K562 (cell line): ENCODE measurements at regions not wholly inside any gene's neighbourhood (a gene's known extent, or its start where the extent isn't known, plus 50 kb on each side); places are given as distances from the start of the nearest gene placed in this dataset.

Experiments
- ATAC-seq: fragments of 200-7000 bp; cut with Tn5 transposase; 3 replicates; pipeline ENCODE4 v1.9.1; 2020; ENCODE audit warnings: moderate library complexity
- BruUV-seq: library from RNA; stranded (reverse); fragments of 400-500 nt; replicated peaks from 2 replicates; lab custom pipeline; 2021; lab: Mats Ljungman, UMichigan
- CTCF ChIA-PET: fragments of 300-600 bp; formaldehyde crosslinking; extraction: SDS; loops from one replicate; lab custom pipeline; 2021; ENCODE audit warnings: low intra/inter-chr PET ratio; lab: Yijun Ruan, JAX
- POLR2A ChIA-PET: fragments of 300-600, 350-650 bp; sonication (Branson Sonifier 250); formaldehyde crosslinking; extraction: SDS; loops from one replicate; lab custom pipeline; 2021; ENCODE audit warnings: antibody characterized with exemption, inconsistent platforms; lab: Yijun Ruan, JAX
- DNase-seq, 4 experiments: peaks; one replicate each; pipeline versions ENCODE4 v3.0.0 to v3.0.0-alpha.2; 2011 to 2018; ENCODE audit warnings: low spot score in 3 of 4, mixed read lengths in 3 of 4; ENCODE audit errors: extremely low read depth in 1 of 4
- FAIRE-seq: peaks from 2 replicates; lab custom pipeline; 2011; peaks lifted over from hg19 to GRCh38; lab: Jason Lieb, UNC
- H2AFZ ChIP-seq: 2 replicates; pipeline ENCODE4 v1.6.0; 2011; ENCODE audit warnings: low read depth, low read length, control low read depth, inconsistent platforms
- H3K27ac ChIP-seq: fragments of 200-600 bp; 3 replicates; pipeline ENCODE4 v1.8.0; 2011; ENCODE audit warnings: low read depth, mild to moderate bottlenecking, control low read depth, inconsistent platforms, low read length, moderate library complexity, mixed read lengths; ENCODE audit errors: extremely low read depth
- H3K27me3 ChIP-seq, 2 experiments: fragments of 300-600 bp in 1 of 2; 2 replicates in 1 of 2; 3 replicates in 1 of 2; pipeline versions ENCODE4 v1.6.0 to v1.8.0; 2011; ENCODE audit warnings: inconsistent platforms in 2 of 2, low read length in 2 of 2, mild to moderate bottlenecking in 1 of 2, mixed read lengths in 1 of 2, moderate library complexity in 1 of 2; ENCODE audit not compliant: control insufficient read depth in 2 of 2, insufficient read depth in 2 of 2
- H3K36me3 ChIP-seq: fragments of 300-600 bp; 3 replicates; pipeline ENCODE4 v1.8.0; 2011; ENCODE audit warnings: mild to moderate bottlenecking, low read length, inconsistent platforms; ENCODE audit not compliant: control insufficient read depth, insufficient read depth
- H3K4me1 ChIP-seq, 2 experiments: fragments of 200-600 bp in 1 of 2; replicated peaks in 1 of 2; 2 replicates in 1 of 2; 3 replicates in 1 of 2; pipeline versions ENCODE4 v1.5.1 to v1.8.0; 2011; ENCODE audit warnings: inconsistent platforms in 2 of 2, low read length in 2 of 2, mild to moderate bottlenecking in 1 of 2, mixed read lengths in 1 of 2, moderate library complexity in 1 of 2; ENCODE audit not compliant: control insufficient read depth in 2 of 2, insufficient read depth in 2 of 2
- H3K4me2 ChIP-seq: 2 replicates; pipeline ENCODE4 v1.6.1; 2011; ENCODE audit warnings: low read length, control low read depth, inconsistent platforms, mixed read lengths; ENCODE audit not compliant: insufficient read depth
- H3K4me3 ChIP-seq: fragments of 200-600 bp; sonication (generic), shearing (Covaris generic); 2 replicates; pipeline ENCODE4 v1.5.1; 2016; ENCODE audit warnings: control low read depth, inconsistent platforms
- H3K79me2 ChIP-seq: fragments of 200-600 bp; 3 replicates; pipeline ENCODE4 v1.8.0; 2011; ENCODE audit warnings: low read length, inconsistent platforms; ENCODE audit not compliant: control insufficient read depth, insufficient read depth
- H3K9ac ChIP-seq, 2 experiments: 2 replicates each; pipeline versions ENCODE4 v1.6.0 to v1.6.1; 2011; ENCODE audit warnings: low read depth in 2 of 2, low read length in 2 of 2, control low read depth in 1 of 2, inconsistent platforms in 1 of 2, mild to moderate bottlenecking in 1 of 2, mixed read lengths in 1 of 2; ENCODE audit not compliant: insufficient read depth in 1 of 2
- H3K9me1 ChIP-seq: one replicate; pipeline ENCODE4 v1.6.0; 2011; ENCODE audit warnings: inconsistent platforms, mild to moderate bottlenecking, low read length, moderate library complexity; ENCODE audit not compliant: control insufficient read depth, insufficient read depth
- H3K9me3 ChIP-seq: replicated peaks from 2 replicates; pipeline ENCODE4 v1.5.1; 2011; ENCODE audit warnings: low read depth, low read length, inconsistent platforms; ENCODE audit not compliant: control insufficient read depth, insufficient read depth
- H4K20me1 ChIP-seq: replicated peaks from 2 replicates; pipeline ENCODE4 v1.6.1; 2011; ENCODE audit warnings: low read length, inconsistent platforms, mixed read lengths; ENCODE audit not compliant: control insufficient read depth, insufficient read depth
- GTF2E2 ChIP-seq: fragments of 200-800 bp; sonication (Bioruptor generic); IDR thresholded peaks from 2 replicates; pipeline ENCODE4 v1.6.1; 2016; ENCODE audit warnings: missing genetic modification characterization, missing compliant biosample characterization
- HOXB6 ChIP-seq: fragments of 250-450 bp; sonication (Bioruptor Pico); IDR thresholded peaks from 2 replicates; pipeline ENCODE4 v1.5.1; 2022; ENCODE audit warnings: mild to moderate bottlenecking, borderline replicate concordance
- MBD1 ChIP-seq: fragments of 250-450 bp; sonication (Bioruptor Pico); IDR thresholded peaks from 2 replicates; pipeline ENCODE4 v1.8.0; 2022; ENCODE audit warnings: inconsistent platforms
- SRSF7 ChIP-seq: fragments of 200-400 bp; formaldehyde crosslinking; optimal IDR thresholded peaks from 2 replicates; pipeline ENCODE3; 2017; ENCODE audit warnings: mild to moderate bottlenecking, low read depth, low read length
- ZEB2 ChIP-seq: fragments of 450-650 bp; IDR thresholded peaks from 2 replicates; pipeline ENCODE4 v1.6.1; 2016
- WGBS: fragments of 100-300 bp; shearing (Covaris generic); methylation state at CpG from one replicate; pipeline ENCODE4 v1.1.6; 2016; ENCODE audit warnings: low coverage, mixed read lengths; ENCODE audit not compliant: insufficient coverage; ENCODE audit errors: missing lambda C conversion rate; 5-methylcytosine and 5-hydroxymethylcytosine counted together
- in situ Hi-C: fragments of 300-500 bp; cut with MboI; formaldehyde crosslinking; loops from 4 replicates; pipeline ENCODE4 v1.15.0; 2018; ENCODE audit warnings: inconsistent platforms, mixed read lengths
- intact Hi-C: fragments of 100-400 bp; cut with micrococcal nuclease; formaldehyde crosslinking; loops from 2 replicates; pipeline ENCODE4 v1.14.2; 2022
- TF ChIP-seq, protein P1 (sequence below): fragments of 250-450 bp; sonication (Bioruptor Pico); IDR thresholded peaks from 2 replicates; pipeline ENCODE4 v1.8.0; 2021; ENCODE audit warnings: moderate library complexity, mild to moderate bottlenecking, inconsistent platforms

DNA sequence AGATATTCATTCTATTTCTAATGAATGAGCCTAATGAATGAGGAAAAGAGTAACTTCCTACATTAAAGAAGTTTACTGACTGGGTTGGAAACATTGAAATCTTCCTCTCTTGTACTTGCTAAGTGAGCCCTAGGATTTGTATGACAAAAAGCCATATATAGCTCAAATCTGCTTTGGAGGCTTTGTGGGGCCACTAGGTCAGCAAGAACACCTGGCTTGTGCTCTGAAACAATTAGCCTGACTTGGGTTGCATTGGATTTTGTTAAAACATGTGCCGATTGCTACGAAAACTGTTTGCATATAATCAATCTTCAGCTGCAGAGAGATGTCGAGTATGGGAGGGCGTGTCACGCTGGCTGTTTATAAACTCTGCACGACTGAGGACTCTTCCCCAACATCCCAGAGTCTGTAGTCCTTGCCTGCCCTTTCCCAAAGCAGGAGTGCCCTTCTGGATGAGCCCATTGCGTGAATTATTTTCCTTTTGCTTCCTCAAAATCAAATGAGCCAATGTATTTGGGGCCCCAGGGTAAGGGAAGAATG lies 684.8 kb downstream of the DHX35 start:
- no peaks in the 10 kb centered on the region for H3K79me2 ChIP-seq
- H3K9me3 ChIP-seq = no peaks in the 10 kb centered on the region
- FAIRE-seq (no peak), DNase-seq (no peak), ATAC-seq (no peak)
- in situ Hi-C loops (no loop called here), intact Hi-C loops (no loop called here)
- ChIA-PET POLR2A (no interaction called here), CTCF (no interaction called here)
- H3K9ac ChIP-seq = no peak overlapping the region
- 0% methylated on average over 7 of the region's 7 CpGs for WGBS
- H3K4me1 ChIP-seq = no peaks in the 10 kb centered on the region
- H2AFZ ChIP-seq = no peak overlapping the region
- H3K4me2 ChIP-seq = no peak overlapping the region
- H3K9me1 ChIP-seq = no peaks in the 10 kb centered on the region
- no peaks in the 10 kb centered on the region for H4K20me1 ChIP-seq
- H3K27me3 ChIP-seq = no peaks in the 10 kb centered on the region
- BruUV-seq = no TSS peak
- H3K36me3 ChIP-seq = no peaks in the 10 kb centered on the region
- no peak overlapping the region for H3K4me3 ChIP-seq
- no peak overlapping the region for H3K27ac ChIP-seq
- TF ChIP-seq GTF2E2 (tag) = no peak
- no peak for TF ChIP-seq SRSF7
- TF ChIP-seq, protein P1, sequence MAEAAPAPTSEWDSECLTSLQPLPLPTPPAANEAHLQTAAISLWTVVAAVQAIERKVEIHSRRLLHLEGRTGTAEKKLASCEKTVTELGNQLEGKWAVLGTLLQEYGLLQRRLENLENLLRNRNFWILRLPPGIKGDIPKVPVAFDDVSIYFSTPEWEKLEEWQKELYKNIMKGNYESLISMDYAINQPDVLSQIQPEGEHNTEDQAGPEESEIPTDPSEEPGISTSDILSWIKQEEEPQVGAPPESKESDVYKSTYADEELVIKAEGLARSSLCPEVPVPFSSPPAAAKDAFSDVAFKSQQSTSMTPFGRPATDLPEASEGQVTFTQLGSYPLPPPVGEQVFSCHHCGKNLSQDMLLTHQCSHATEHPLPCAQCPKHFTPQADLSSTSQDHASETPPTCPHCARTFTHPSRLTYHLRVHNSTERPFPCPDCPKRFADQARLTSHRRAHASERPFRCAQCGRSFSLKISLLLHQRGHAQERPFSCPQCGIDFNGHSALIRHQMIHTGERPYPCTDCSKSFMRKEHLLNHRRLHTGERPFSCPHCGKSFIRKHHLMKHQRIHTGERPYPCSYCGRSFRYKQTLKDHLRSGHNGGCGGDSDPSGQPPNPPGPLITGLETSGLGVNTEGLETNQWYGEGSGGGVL (CRISPR knock-in tag) = no peak
- no peak for TF ChIP-seq ZEB2
- no peak for TF ChIP-seq HOXB6 (CRISPR knock-in tag)
- no peak for TF ChIP-seq MBD1 (CRISPR knock-in tag)
